ENCODE measurements at regions not wholly inside any gene's neighbourhood (a gene's known extent, or its start where the extent isn't known, plus 50 kb on each side); places are given as distances from the start of the nearest gene placed in this dataset.

GRCh38 chr10:10128387-10128786 is 889.3 kb upstream of the CELF2 start:
- no peak for TF ChIP-seq Cebpa-rat (IDR thresholded peaks at IDR 0.05)
- Histone ChIP-seq H3K27ac (no peak overlapping the region), H4K20me1 (no peaks in the 10 kb centered on the region), H3K4me3 (no peak overlapping the region), H3K4me1 (no peaks in the 10 kb centered on the region), H3K4me2 (no peak overlapping the region), H3K27me3 (no peaks in the 10 kb centered on the region), H3K9me3 (no peaks in the 10 kb centered on the region), H3K9ac (no peak overlapping the region), H3K36me3 (no peaks in the 10 kb centered on the region)

GRCh38 chr10:10130686-10131085 is 887.0 kb upstream of the CELF2 start:
- Histone ChIP-seq H3K27ac (no peak overlapping the region), H3K4me1 (no peaks in the 10 kb centered on the region), H3K9ac (no peak overlapping the region), H4K20me1 (no peaks in the 10 kb centered on the region), H3K4me2 (no peak overlapping the region), H3K36me3 (no peaks in the 10 kb centered on the region), H3K27me3 (no peaks in the 10 kb centered on the region), H3K4me3 (no peak overlapping the region), H3K9me3 (no peaks in the 10 kb centered on the region)
- TF ChIP-seq Cebpa-rat (IDR thresholded peaks at IDR 0.05): no peak

DNA sequence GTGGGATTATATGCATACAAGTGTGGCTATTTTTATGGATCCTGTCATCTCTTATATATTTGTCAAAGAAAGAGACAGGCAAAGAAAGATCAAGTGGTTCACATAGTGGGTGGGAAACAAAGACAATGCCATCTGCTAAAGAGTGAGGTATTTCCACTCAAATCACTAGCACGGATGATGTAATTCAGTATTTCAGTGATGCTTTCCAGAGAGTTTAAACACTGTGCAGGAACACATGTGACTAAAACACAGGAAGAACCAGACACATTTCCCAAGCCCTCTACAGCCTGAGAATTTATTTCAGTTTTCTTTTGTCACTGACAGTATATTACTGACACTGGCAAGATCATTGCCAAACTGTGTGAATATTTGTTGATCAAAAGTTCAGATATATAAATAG is 885.7 kb upstream of the CELF2 start:
- Histone ChIP-seq H3K27me3 (no peaks in the 10 kb centered on the region), H4K20me1 (no peaks in the 10 kb centered on the region), H3K36me3 (no peaks in the 10 kb centered on the region), H3K4me3 (no peak overlapping the region), H3K27ac (no peak overlapping the region), H3K9me3 (no peaks in the 10 kb centered on the region), H3K4me1 (no peaks in the 10 kb centered on the region), H3K9ac (no peak overlapping the region), H3K4me2 (no peak overlapping the region)
- no peak for TF ChIP-seq Cebpa-rat (IDR thresholded peaks at IDR 0.05)

DNA sequence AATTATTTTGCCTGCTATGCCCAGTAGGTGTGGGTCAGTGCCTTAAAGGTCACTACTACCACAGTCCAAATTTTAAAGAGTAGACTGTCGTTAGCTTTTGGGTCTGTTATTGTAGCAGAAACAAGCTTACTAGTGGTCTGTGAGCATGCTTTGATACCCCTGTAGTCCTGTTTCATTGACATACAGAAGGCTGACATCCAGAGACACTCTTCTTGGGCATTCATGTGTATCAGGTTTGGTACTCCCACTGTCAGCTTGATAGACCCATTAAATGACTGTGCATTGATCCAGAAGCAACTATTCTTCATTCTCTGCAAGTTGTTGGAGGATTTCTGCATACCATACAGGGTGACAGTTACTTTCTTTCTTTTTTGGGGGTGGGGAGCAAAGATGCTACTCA is 884.4 kb upstream of the CELF2 start:
- Histone ChIP-seq H3K4me2 (no peak overlapping the region), H3K4me1 (no peaks in the 10 kb centered on the region), H3K27me3 (no peaks in the 10 kb centered on the region), H3K9ac (no peak overlapping the region), H3K9me3 (no peaks in the 10 kb centered on the region), H4K20me1 (no peaks in the 10 kb centered on the region), H3K4me3 (no peak overlapping the region), H3K36me3 (no peaks in the 10 kb centered on the region), H3K27ac (no peak overlapping the region)
- TF ChIP-seq Cebpa-rat (IDR thresholded peaks at IDR 0.05): no peak

- no peaks in the 10 kb centered on the region for H3K9me3 ChIP-seq
- peak overlapping the region; percentile 51 for H3K4me3 ChIP-seq
- no peak for TF ChIP-seq Cebpa-rat (IDR thresholded peaks at IDR 0.05)
- peak overlapping the region; percentile 70 for H3K4me2 ChIP-seq
- H3K27me3 ChIP-seq: no peaks in the 10 kb centered on the region
- H3K27ac ChIP-seq: peak overlapping the region; percentile 57
- H4K20me1 ChIP-seq: no peaks in the 10 kb centered on the region
- no peaks in the 10 kb centered on the region for H3K36me3 ChIP-seq
- H3K4me1 ChIP-seq: no peaks in the 10 kb centered on the region
- peak overlapping the region; percentile 42; the same call in 1 of the 2 replicates for H3K9ac ChIP-seq
Observed at GRCh38 chr10:10138685-10139084, 879.0 kb upstream of the CELF2 start.

DNA sequence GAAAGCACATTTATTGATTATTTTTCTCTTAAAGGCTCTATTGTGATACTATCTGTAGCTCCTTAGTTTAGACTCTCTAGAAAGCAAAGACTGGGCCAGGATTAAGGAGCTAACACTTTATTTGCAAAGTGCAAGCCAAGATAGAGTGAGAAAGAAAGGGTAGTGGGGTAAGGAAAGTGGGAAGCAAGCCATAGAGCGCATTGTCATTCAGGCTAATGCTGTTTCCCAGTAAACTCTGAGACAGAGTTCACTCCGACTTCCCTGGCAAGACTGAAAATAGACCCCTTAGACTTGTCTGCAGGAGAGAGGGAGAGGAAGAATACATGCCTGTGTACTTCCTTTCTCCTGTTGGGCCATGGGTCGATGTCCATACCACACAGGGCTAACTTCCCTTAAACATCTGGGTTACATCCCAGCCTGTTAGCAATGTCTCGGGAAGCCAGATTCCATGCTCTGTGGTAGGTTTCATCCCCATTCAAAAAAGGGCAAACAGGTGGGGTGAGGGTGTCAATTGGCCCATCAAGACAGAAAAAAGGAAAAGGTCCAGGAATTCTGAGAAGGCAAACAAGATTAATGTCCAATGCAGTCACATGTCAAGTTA is 875.8 kb upstream of the CELF2 start:
- TF ChIP-seq Cebpa-rat (IDR thresholded peaks at IDR 0.05): no peak
- Histone ChIP-seq H3K4me1 (no peaks in the 10 kb centered on the region), H3K9ac (no peak overlapping the region), H3K27me3 (no peaks in the 10 kb centered on the region), H3K9me3 (no peaks in the 10 kb centered on the region), H3K27ac (no peak overlapping the region), H3K4me2 (no peak overlapping the region), H3K4me3 (no peak overlapping the region), H3K36me3 (no peaks in the 10 kb centered on the region), H4K20me1 (no peaks in the 10 kb centered on the region)

DNA sequence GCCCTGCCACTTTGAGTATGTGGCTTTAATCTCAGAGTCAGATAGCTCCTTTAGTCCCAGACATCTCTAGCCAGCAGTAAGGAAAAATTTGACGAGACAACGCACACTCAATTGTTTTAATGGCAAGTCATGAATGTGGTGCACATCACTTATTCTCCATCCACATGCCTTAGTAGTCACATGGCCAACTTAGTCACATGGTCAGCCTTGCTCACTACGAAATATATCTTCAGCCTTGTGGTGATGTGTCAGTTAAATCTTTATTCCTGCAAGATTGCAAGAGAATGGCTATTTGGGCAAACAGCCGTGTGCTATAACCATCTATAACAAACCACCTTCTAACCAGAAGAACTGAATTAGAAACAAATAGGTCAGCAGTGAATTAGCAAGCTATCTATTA is 871.1 kb upstream of the CELF2 start:
- no peak overlapping the region for H3K9ac ChIP-seq
- H4K20me1 ChIP-seq: no peaks in the 10 kb centered on the region
- TF ChIP-seq Cebpa-rat (IDR thresholded peaks at IDR 0.05): no peak
- no peaks in the 10 kb centered on the region for H3K36me3 ChIP-seq
- no peak overlapping the region for H3K27ac ChIP-seq
- no peak overlapping the region for H3K4me3 ChIP-seq
- no peak overlapping the region for H3K4me2 ChIP-seq
- no peaks in the 10 kb centered on the region for H3K27me3 ChIP-seq
- H3K9me3 ChIP-seq: no peaks in the 10 kb centered on the region
- no peaks in the 10 kb centered on the region for H3K4me1 ChIP-seq

DNA sequence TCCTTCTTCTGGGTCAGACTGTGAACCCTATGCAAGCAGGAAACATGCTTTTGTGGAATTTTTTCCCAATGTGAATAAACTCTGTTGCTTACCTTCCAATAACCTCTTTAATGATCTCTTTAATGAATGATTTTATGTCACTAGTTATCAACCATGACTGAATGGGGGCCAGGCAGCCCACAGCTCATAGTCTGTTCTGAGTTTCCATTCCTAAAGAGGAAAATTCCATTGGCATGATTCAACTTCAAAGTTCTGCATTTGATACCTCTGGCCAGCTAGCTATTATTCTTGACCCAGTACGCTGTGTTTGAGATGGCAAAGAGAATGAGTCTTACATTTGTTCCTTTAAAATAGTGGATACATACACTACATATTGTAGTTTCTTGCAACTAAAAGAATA is 867.8 kb upstream of the CELF2 start:
- H3K4me1 ChIP-seq: no peaks in the 10 kb centered on the region

GRCh38 chr10:10156917-10157600 is 860.6 kb upstream of the CELF2 start:
- TF ChIP-seq Cebpa-rat (IDR thresholded peaks at IDR 0.05): no peak
- Histone ChIP-seq H3K36me3 (no peaks in the 10 kb centered on the region), H4K20me1 (no peaks in the 10 kb centered on the region), H3K27ac (no peak overlapping the region), H3K4me2 (no peak overlapping the region), H3K4me3 (no peak overlapping the region), H3K27me3 (no peaks in the 10 kb centered on the region), H3K9ac (no peak overlapping the region), H3K9me3 (peaks cover 18% of the 10 kb centered on the region), H3K4me1 (no peaks in the 10 kb centered on the region)

More for the DNA sequence above, 867.8 kb upstream of the CELF2 start:
- Histone ChIP-seq H3K27me3 (no peaks in the 10 kb centered on the region), H4K20me1 (no peaks in the 10 kb centered on the region), H3K9ac (no peak overlapping the region), H3K4me2 (no peak overlapping the region), H3K27ac (no peak overlapping the region), H3K36me3 (no peaks in the 10 kb centered on the region), H3K4me3 (no peak overlapping the region), H3K9me3 (no peaks in the 10 kb centered on the region)
- TF ChIP-seq Cebpa-rat (IDR thresholded peaks at IDR 0.05): no peak

- no peak overlapping the region for H3K27ac ChIP-seq
- H3K36me3 ChIP-seq: no peaks in the 10 kb centered on the region
Observed at GRCh38 chr10:10160821-10161312, 856.8 kb upstream of the CELF2 start.

More at GRCh38 chr10:10160821-10161312, 856.8 kb upstream of the CELF2 start:
- no peak overlapping the region for H3K4me3 ChIP-seq
- no peaks in the 10 kb centered on the region for H3K4me1 ChIP-seq
- no peak for TF ChIP-seq Cebpa-rat (IDR thresholded peaks at IDR 0.05)
- H3K27me3 ChIP-seq: no peaks in the 10 kb centered on the region
- H3K9me3 ChIP-seq: peaks cover 18% of the 10 kb centered on the region
- no peaks in the 10 kb centered on the region for H4K20me1 ChIP-seq
- no peak overlapping the region for H3K9ac ChIP-seq
- no peak overlapping the region for H3K4me2 ChIP-seq

Measured in BLaER1 (cell line).